HG03354 (cell line): ENCODE measurements at regions not wholly inside any gene's neighbourhood (a gene's known extent, or its start where the extent isn't known, plus 50 kb on each side); places are given as distances from the start of the nearest gene placed in this dataset.
"Not testable (repeated sequence)": the region's sequence is repeated elsewhere in the genome, so short reads cannot be mapped to it uniquely, and the experiment has no call there.

Source experiments
- ATAC-seq: cut with Tn5 transposase; IDR thresholded peaks from one replicate; pipeline ENCODE4 v1.9.1; 2021; ENCODE audit warnings: mild to moderate bottlenecking; ENCODE audit not compliant: unreplicated experiment, poor library complexity, severe bottlenecking

- no peak for ATAC-seq
These were observed 381.8 kb upstream of the CRIM1 start for GRCh38 chr2:35973737-35974132.

GRCh38 chr2:35973132-35973736 lies 382.3 kb upstream of the CRIM1 start:
- peak; percentile 91 for ATAC-seq

DNA sequence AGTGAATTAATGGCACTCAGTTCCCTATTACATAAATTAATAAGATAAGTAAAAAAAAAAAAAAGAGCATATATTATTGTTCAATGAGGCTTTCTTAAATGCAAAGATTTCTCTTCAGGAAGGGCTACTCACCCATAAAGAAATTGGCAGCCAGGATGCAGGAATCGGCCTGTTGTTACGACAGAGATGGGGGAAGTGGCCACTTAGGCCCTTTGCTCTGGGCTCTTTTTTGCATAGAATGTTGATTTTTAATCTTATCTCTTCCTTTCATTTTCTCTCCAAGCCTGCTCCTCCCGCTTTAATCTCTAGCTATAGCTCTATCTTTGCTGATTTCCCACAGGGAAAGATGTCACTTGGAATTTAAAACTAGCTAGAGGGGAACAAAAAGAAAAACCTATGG lies 391.8 kb upstream of the CRIM1 start:
- no peak for ATAC-seq

GRCh38 chr2:35963357-35963756 lies 392.2 kb upstream of the CRIM1 start:
- no peak for ATAC-seq

GRCh38 chr2:35962585-35963146 lies 392.9 kb upstream of the CRIM1 start:
- ATAC-seq, result no peak

DNA sequence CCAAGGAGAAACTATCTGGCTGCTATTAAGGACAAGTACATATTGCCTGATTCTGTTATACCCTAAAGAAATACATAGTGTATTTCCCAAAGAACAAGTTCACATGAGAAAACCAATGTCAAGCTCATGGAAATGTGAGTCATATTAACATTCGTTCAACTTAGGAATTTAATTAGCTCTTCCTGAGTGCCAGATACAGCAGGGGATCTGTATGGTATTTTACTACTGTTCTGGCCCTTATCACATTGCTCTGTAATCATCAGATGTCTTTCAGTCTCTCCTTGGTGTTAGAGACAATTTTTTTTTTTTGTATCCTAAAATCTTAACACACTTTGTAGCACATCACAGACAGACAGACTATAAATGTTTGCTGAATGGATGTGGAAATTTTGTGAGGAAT lies 395.0 kb upstream of the CRIM1 start:
- no peak for ATAC-seq

GRCh38 chr2:35957053-35957452 lies 398.5 kb upstream of the CRIM1 start:
- not testable (repeated sequence) for ATAC-seq

- ATAC-seq, result no peak
These were observed 409.1 kb upstream of the CRIM1 start for GRCh38 chr2:35946478-35946877.

DNA sequence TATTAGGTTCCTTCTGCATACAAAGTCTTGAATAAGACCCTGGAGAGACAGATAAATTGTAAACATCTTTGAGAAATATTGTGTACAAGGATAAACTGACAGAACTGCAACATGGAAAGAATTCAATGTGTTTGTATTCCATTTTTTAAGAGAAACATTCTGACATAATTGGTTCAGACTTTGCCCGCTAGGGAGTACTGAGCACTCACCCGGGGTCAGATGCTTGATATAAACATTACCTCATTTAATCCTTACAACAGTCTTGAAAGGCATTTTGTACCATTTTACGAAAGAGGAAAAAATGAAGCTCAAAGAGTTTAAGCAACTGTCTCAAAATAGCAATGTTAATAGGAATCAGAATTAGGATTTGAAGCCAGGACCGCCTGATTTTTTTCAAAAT lies 416.7 kb upstream of the CRIM1 start:
- ATAC-seq, result no peak

DNA sequence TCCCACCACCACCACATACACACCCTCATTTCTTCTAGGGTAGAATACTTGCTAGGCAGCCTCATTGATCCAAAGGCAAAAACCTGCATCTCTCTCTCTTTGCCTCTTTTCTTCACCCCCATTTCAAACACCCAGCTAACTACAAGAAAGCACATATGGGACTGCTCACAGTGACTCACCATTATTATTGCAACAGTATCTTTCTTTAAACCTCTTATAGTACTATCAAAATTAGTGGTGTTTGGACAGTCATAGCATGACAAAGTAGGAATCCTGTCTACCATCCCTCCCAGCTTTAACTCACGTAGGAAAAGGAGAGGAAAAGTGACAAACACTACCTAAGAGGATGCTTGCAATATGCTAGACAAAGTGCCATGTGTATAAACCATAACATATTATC lies 422.5 kb upstream of the CRIM1 start:
- ATAC-seq, result no peak

GRCh38 chr2:35932276-35932963 lies 423.2 kb upstream of the CRIM1 start:
- ATAC-seq, result no peak

- ATAC-seq, result no peak
These were observed 424.0 kb upstream of the CRIM1 start for GRCh38 chr2:35931626-35932025.

GRCh38 chr2:35931115-35931514 lies 424.5 kb upstream of the CRIM1 start:
- ATAC-seq, result no peak

- ATAC-seq, result no peak
These were observed 426.0 kb upstream of the CRIM1 start for GRCh38 chr2:35929551-35929950.

GRCh38 chr2:35920061-35920460 lies 435.5 kb upstream of the CRIM1 start:
- ATAC-seq, result no peak

DNA sequence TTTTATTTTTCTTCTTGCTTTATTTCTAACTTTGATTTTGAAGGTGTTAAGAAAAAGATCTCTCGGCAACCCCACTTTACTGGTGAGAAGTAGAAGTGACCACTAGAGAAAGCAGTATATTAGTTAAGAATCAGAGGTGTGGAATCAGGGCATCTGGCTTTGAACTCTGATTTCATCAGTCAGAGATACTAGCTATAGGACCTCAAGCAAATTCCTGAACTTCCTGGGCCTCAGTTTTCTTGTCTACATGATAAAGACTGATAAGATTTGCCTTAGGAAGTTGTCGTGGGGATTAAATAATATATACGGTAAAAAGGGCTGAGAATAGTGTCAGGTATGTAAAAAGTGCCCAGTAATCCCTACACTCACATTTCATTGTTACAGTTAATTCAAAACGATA lies 440.3 kb upstream of the CRIM1 start:
- no peak for ATAC-seq

GRCh38 chr2:35891936-35892335 lies 463.6 kb upstream of the CRIM1 start:
- ATAC-seq, result no peak

- no peak for ATAC-seq
These were observed 464.1 kb upstream of the CRIM1 start for GRCh38 chr2:35891528-35891927.

- no peak for ATAC-seq
These were observed 468.4 kb upstream of the CRIM1 start for GRCh38 chr2:35887146-35887545.

GRCh38 chr2:35873921-35874320 lies 481.7 kb upstream of the CRIM1 start:
- ATAC-seq, result no peak

DNA sequence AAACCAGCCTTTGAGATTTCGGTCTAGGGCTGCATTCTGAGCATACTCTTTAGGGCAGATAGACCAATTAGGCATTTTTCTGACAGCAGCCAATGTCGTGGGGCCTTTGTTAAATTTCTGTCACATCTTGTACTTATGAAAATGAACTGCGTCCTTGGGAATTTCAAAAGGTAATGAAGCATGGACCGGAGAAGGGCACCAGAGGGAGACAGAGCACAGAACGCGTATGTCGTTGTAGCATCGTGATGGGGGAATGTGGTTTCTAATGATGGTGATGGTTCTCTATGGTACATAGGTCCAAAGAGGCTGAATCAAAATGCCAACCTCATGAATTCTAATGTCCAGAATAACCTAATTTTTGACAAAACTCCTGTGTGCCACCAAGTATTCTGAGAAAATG lies 483.9 kb upstream of the CRIM1 start:
- no peak for ATAC-seq
